H9 (cell line): ENCODE measurements at regions not wholly inside any gene's neighbourhood (a gene's known extent, or its start where the extent isn't known, plus 50 kb on each side); places are given as distances from the start of the nearest gene placed in this dataset.

ENCODE experiments used
- DNase-seq: peaks from one replicate; pipeline ENCODE4 v3.0.0-alpha.2; 2017
- H2AFZ ChIP-seq: one replicate; pipeline ENCODE4 v1.6.1; 2013; ENCODE audit warnings: mild to moderate bottlenecking, low read length, control low read depth, moderate library complexity
- H2AK5ac ChIP-seq: 2 replicates; pipeline ENCODE4 v1.6.1; 2013; ENCODE audit warnings: low read length, control low read depth, mixed read lengths; ENCODE audit not compliant: insufficient read length
- H2BK120ac ChIP-seq: one replicate; pipeline ENCODE4 v1.6.1; 2013; ENCODE audit warnings: low read depth, mild to moderate bottlenecking, low read length, control low read depth, inconsistent platforms; ENCODE audit not compliant: poor library complexity, severe bottlenecking
- H2BK12ac ChIP-seq: 2 replicates; pipeline ENCODE4 v1.6.1; 2013; ENCODE audit warnings: low read length, control low read depth, mixed read lengths, low read depth; ENCODE audit not compliant: insufficient read length
- H2BK15ac ChIP-seq: 2 replicates; pipeline ENCODE4 v1.6.1; 2013; ENCODE audit warnings: low read depth, low read length, control low read depth
- H2BK20ac ChIP-seq: one replicate; pipeline ENCODE4 v1.6.1; 2013; ENCODE audit warnings: low read depth, mild to moderate bottlenecking, low read length, control low read depth, inconsistent platforms; ENCODE audit not compliant: poor library complexity, severe bottlenecking
- H2BK5ac ChIP-seq: 2 replicates; pipeline ENCODE4 v1.6.1; 2013; ENCODE audit warnings: low read length, control low read depth, mixed read lengths; ENCODE audit not compliant: insufficient read length
- H3K14ac ChIP-seq: 2 replicates; pipeline ENCODE4 v1.6.1; 2013; ENCODE audit warnings: low read length, control low read depth; ENCODE audit not compliant: insufficient read depth
- H3K18ac ChIP-seq: 2 replicates; pipeline ENCODE4 v1.6.1; 2013; ENCODE audit warnings: low read depth, mild to moderate bottlenecking, mixed read lengths, low read length, control low read depth; ENCODE audit not compliant: insufficient read length
- H3K23ac ChIP-seq: 2 replicates; pipeline ENCODE4 v1.6.1; 2013; ENCODE audit warnings: low read length, control low read depth, mixed read lengths, low read depth; ENCODE audit not compliant: insufficient read length
- H3K23me2 ChIP-seq: 2 replicates; pipeline ENCODE4 v1.6.1; 2013; ENCODE audit warnings: low read depth, mild to moderate bottlenecking, mixed read lengths, low read length, control low read depth; ENCODE audit not compliant: insufficient read length, poor library complexity, severe bottlenecking
- H3K27ac ChIP-seq: 2 replicates; pipeline ENCODE4 v1.5.1; 2013; ENCODE audit warnings: low read length, control low read depth, mixed read lengths, low read depth; ENCODE audit not compliant: insufficient read length
- H3K27me3 ChIP-seq: 2 replicates; pipeline ENCODE4 v1.6.1; 2013; ENCODE audit warnings: low read length, control low read depth, inconsistent platforms; ENCODE audit not compliant: insufficient read depth
- H3K4ac ChIP-seq: 2 replicates; pipeline ENCODE4 v1.6.1; 2013; ENCODE audit warnings: low read depth, mild to moderate bottlenecking, control low read depth, inconsistent platforms, low read length, moderate library complexity
- H3K4me1 ChIP-seq: 2 replicates; pipeline ENCODE4 v1.6.1; 2013; ENCODE audit warnings: low read length, control low read depth, inconsistent platforms; ENCODE audit not compliant: insufficient read depth
- H3K4me2 ChIP-seq: 2 replicates; pipeline ENCODE4 v1.6.1; 2013; ENCODE audit warnings: low read length, control low read depth, mixed read lengths; ENCODE audit not compliant: insufficient read length, insufficient read depth
- H3K56ac ChIP-seq: 2 replicates; pipeline ENCODE4 v1.6.1; 2013; ENCODE audit warnings: low read depth, mild to moderate bottlenecking, mixed read lengths, low read length, control low read depth; ENCODE audit not compliant: insufficient read length
- H3K79me1 ChIP-seq: 2 replicates; pipeline ENCODE4 v1.6.1; 2013; ENCODE audit warnings: low read depth, mild to moderate bottlenecking, moderate library complexity, low read length, control low read depth, inconsistent platforms; ENCODE audit not compliant: insufficient read depth, poor library complexity, severe bottlenecking
- H3K79me2 ChIP-seq: 2 replicates; pipeline ENCODE4 v1.6.1; 2013; ENCODE audit warnings: low read length, control low read depth, inconsistent platforms; ENCODE audit not compliant: insufficient read depth
- H3K9ac ChIP-seq: 2 replicates; pipeline ENCODE4 v1.6.1; 2013; ENCODE audit warnings: low read length, control low read depth, mixed read lengths; ENCODE audit not compliant: insufficient read length; ENCODE audit errors: extremely low read depth
- H3K9me3 ChIP-seq: one replicate; pipeline ENCODE4 v1.6.1; 2013; ENCODE audit warnings: low read depth, low read length, inconsistent platforms; ENCODE audit not compliant: control insufficient read depth
- H3T11ph ChIP-seq: one replicate; pipeline ENCODE4 v1.6.1; 2013; ENCODE audit warnings: mild to moderate bottlenecking, low read length, control low read depth, inconsistent platforms
- H4K20me1 ChIP-seq: one replicate; pipeline ENCODE4 v1.6.1; 2013; ENCODE audit not compliant: control insufficient read depth, insufficient read length, insufficient read depth
- H4K5ac ChIP-seq: 2 replicates; pipeline ENCODE4 v1.6.1; 2013; ENCODE audit warnings: low read depth, mild to moderate bottlenecking, mixed read lengths, low read length, control low read depth; ENCODE audit not compliant: insufficient read length
- H4K8ac ChIP-seq: replicated peaks from 2 replicates; pipeline ENCODE4 v1.6.1; 2013; ENCODE audit warnings: low read length, control low read depth, mixed read lengths, low read depth; ENCODE audit not compliant: insufficient read length
- H4K91ac ChIP-seq: 2 replicates; pipeline ENCODE4 v1.6.1; 2013; ENCODE audit warnings: low read depth, mild to moderate bottlenecking, moderate library complexity, mixed read lengths, low read length, control low read depth; ENCODE audit not compliant: insufficient read length
- H3K27ac Mint-ChIP-seq, 3 experiments: 2 replicates in 2 of 3; 3 replicates in 1 of 3; pipeline ENCODE4 v1.8.0; 2020 to 2021; ENCODE audit warnings: mixed read lengths in 3 of 3, mild to moderate bottlenecking in 1 of 3, moderate library complexity in 1 of 3
- H3K27me3 Mint-ChIP-seq: 2 replicates; pipeline ENCODE4 v1.8.0; 2021; ENCODE audit warnings: low read depth, mild to moderate bottlenecking, moderate library complexity, mixed read lengths
- H3K36me3 Mint-ChIP-seq, 3 experiments: 2 replicates in 2 of 3; 3 replicates in 1 of 3; pipeline ENCODE4 v1.8.0; 2020 to 2021; ENCODE audit warnings: low read depth in 3 of 3, mixed read lengths in 3 of 3; ENCODE audit not compliant: insufficient read depth in 1 of 3
- H3K4me1 Mint-ChIP-seq, 2 experiments: 2 replicates each; pipeline ENCODE4 v1.8.0; 2020; ENCODE audit warnings: mixed read lengths in 2 of 2
- H3K4me3 Mint-ChIP-seq, 2 experiments: 2 replicates in 1 of 2; 3 replicates in 1 of 2; pipeline ENCODE4 v1.8.0; 2020 to 2021; ENCODE audit warnings: mild to moderate bottlenecking in 2 of 2, mixed read lengths in 2 of 2, moderate library complexity in 1 of 2
- H3K9me3 Mint-ChIP-seq, 2 experiments: 2 replicates in 1 of 2; 3 replicates in 1 of 2; pipeline ENCODE4 v1.8.0; 2020; ENCODE audit warnings: mild to moderate bottlenecking in 2 of 2, mixed read lengths in 2 of 2, moderate library complexity in 1 of 2
- CTCF ChIP-seq: fragments of 200-600 bp; sonication (generic); conservative IDR thresholded peaks from 3 replicates; pipeline ENCODE4 v1.8.0; 2021; ENCODE audit warnings: antibody characterized with exemption, mild to moderate bottlenecking
- WGBS: extraction: QIAGEN DNeasy Blood & Tissue Kit; methylation state at CpG from one replicate; pipeline ENCODE4 v1.1.7; 2013; ENCODE audit warnings: missing lambda C conversion rate, low lambda C conversion rate, mixed read lengths; ENCODE audit not compliant: insufficient read length; ENCODE audit errors: extremely low coverage; 5-methylcytosine and 5-hydroxymethylcytosine counted together

DNA sequence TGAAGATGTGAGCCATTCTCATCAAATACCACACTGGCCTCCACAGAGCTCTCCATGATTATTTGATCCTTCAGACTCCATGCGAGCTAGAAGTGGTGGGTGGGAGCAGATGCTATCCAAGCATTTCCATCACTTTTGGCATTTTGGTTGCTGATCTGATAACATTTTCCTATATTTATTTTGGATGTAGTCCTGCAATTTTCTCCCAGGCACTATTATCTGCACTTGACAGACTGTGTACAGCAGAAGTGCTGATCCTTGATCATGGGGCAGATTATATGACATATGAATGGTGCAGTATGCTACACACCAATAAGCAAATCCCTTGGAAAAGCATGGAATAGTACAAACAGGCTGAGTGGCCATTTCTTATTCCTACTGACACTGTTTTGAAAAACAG is 167.6 kb upstream of the LRRC7 start:
- WGBS, result no CpG with 5 or more reads among the region's 1 CpG
- Mint-ChIP-seq H3K9me3 (peaks cover 8 to 9% of the 10 kb centered on the region in 2 experiments; a peak in 4 of 5 replicates), H3K4me3 (no peak overlapping the region), H3K27me3 (no peaks in the 10 kb centered on the region), H3K27ac (no peak overlapping the region), H3K36me3 (peaks cover 0 to 9% (median 2%) of the 10 kb centered on the region in 3 experiments; a peak in 4 of 7 replicates), H3K4me1 (peaks cover 18% of the 10 kb centered on the region in 2 experiments)
- Histone ChIP-seq H4K20me1 (no peaks in the 10 kb centered on the region), H3K79me2 (no peaks in the 10 kb centered on the region), H4K91ac (no peak overlapping the region), H2AFZ (no peak overlapping the region), H3K79me1 (no peaks in the 10 kb centered on the region), H3K9ac (no peak overlapping the region), H2BK12ac (no peak overlapping the region), H3K27me3 (no peaks in the 10 kb centered on the region), H3K23me2 (no peaks in the 10 kb centered on the region), H2BK5ac (no peak overlapping the region), H3K9me3 (no peaks in the 10 kb centered on the region), H3K4me2 (no peak overlapping the region), H2AK5ac (no peak overlapping the region), H3K23ac (no peak overlapping the region), H4K5ac (no peak overlapping the region), H3K56ac (no peak overlapping the region), H2BK120ac (no peak overlapping the region), H2BK20ac (no peak overlapping the region), H3K27ac (no peak overlapping the region), H3K4me1 (no peaks in the 10 kb centered on the region; the same call in none of the 2 replicates), H3T11ph (no peak overlapping the region), H3K14ac (no peak overlapping the region), H4K8ac (no peak overlapping the region), H3K18ac (no peak overlapping the region), H3K4ac (no peak overlapping the region), H2BK15ac (no peak overlapping the region)
- DNase-seq, result no peak
- TF ChIP-seq CTCF, result no peak
